ENCODE measurements at regions not wholly inside any gene's neighbourhood (a gene's known extent, or its start where the extent isn't known, plus 50 kb on each side); places are given as distances from the start of the nearest gene placed in this dataset.
"Not testable (repeated sequence)": the region's sequence is repeated elsewhere in the genome, so short reads cannot be mapped to it uniquely, and the experiment has no call there.

- DNase-seq (ENCODE audit: low read depth in 2 of 2): no peak
Measured at GRCh38 chr6:28768187-28768913, 155.4 kb downstream of the TRIM27 start.

GRCh38 chr6:28769626-28770402 is 154.0 kb downstream of the TRIM27 start:
- DNase-seq (ENCODE audit: low read depth in 2 of 2): no peak

GRCh38 chr6:28770732-28771131 is 153.1 kb downstream of the TRIM27 start:
- DNase-seq (ENCODE audit: low read depth in 2 of 2): no peak

- no peak for DNase-seq (ENCODE audit: low read depth in 2 of 2)
Measured at GRCh38 chr6:28771401-28772267, 152.2 kb downstream of the TRIM27 start.

DNA sequence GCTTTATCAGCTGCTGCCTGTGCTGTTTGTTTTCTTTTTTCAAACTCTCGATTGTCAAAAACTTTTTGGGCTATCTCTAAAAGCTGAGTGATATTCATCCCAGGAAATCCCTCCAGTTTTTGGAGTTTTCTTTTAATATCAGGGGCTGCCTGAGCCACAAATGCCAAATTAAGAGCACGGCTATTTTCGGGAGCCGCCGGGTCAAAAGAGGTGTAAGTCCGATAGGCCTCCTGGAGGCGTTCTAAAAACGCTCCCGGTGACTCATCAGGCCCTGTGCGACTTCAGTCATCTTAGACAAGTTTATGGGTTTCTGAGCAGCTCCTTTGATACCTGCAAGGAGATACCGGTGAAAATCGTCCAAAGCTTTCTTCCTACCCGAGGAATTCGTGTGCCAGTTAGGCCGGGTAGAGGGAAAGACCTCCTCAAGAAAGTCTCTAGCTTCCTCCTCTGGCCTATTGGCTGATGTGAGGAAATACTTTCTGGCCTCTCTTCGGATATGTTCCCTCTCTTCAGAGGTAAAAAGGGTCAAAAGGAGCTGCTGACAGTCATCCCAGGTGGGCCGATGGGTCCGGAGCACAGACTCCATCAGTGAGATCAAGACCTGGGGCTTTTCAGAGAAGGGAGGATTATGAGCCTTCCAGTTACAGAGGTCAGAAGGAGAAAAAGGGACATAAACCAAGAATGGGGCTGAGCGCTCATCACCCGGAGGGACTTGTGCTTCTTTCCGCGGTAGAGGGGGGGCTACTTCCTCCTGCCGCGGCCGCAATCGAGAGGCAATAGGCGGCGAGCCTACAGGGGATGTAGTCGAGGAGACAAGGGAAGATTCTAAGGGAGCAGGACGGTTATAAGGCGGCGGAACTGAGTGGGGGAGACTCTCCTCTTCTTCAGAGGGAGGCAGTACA is 151.1 kb downstream of the TRIM27 start:
- no peak for DNase-seq (ENCODE audit: low read depth in 2 of 2)

GRCh38 chr6:28774292-28775051 is 149.3 kb downstream of the TRIM27 start:
- no peak for DNase-seq (ENCODE audit: low read depth in 2 of 2)

GRCh38 chr6:28775052-28775376 is 148.8 kb downstream of the TRIM27 start:
- no peak for DNase-seq (ENCODE audit: low read depth in 2 of 2)

DNA sequence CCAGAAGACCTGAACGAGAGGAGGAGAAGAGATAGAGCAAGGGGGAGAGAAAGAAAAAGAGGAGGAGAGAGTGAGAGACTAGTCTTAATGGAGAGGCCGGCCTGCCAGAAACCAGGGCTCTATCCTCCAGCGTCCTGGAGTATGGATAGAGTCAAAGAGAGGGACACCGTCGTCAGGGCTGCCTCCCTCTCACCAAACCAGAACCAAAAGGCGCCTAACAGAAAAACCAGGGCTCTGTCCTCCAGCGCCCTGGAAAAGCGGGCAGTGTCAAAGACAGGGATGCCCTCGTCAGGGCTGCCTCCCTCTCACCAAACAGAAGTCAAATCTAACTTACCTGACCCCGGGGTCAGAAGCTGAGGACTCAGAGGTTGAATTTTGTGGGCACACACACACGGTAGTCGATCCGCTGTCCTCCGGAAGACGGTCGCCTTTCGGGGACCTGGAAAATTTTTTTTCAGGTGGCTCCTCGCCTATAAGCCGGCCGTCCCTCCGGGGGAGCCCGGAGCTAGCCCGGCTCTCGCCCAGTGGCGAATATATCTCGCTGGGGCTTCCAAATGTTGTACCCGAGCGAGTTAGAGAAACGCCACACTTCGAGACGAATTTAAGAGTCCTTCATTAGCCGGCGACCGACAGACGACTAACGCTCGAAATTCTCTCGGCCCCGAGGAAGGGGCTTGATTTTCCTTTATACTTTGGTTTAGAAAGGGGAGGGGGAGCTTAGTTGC is 148.2 kb downstream of the TRIM27 start:
- DNase-seq (ENCODE audit: low read depth in 2 of 2): no peak

- no peak for DNase-seq (ENCODE audit: low read depth in 2 of 2)
Measured at GRCh38 chr6:28776269-28777146, 147.3 kb downstream of the TRIM27 start.

GRCh38 chr6:28777147-28777461 is 146.7 kb downstream of the TRIM27 start:
- DNase-seq (ENCODE audit: low read depth in 2 of 2): no peak

- DNase-seq (ENCODE audit: low read depth in 2 of 2): no peak
Measured at GRCh38 chr6:28782113-28782673, 141.6 kb downstream of the TRIM27 start.

DNA sequence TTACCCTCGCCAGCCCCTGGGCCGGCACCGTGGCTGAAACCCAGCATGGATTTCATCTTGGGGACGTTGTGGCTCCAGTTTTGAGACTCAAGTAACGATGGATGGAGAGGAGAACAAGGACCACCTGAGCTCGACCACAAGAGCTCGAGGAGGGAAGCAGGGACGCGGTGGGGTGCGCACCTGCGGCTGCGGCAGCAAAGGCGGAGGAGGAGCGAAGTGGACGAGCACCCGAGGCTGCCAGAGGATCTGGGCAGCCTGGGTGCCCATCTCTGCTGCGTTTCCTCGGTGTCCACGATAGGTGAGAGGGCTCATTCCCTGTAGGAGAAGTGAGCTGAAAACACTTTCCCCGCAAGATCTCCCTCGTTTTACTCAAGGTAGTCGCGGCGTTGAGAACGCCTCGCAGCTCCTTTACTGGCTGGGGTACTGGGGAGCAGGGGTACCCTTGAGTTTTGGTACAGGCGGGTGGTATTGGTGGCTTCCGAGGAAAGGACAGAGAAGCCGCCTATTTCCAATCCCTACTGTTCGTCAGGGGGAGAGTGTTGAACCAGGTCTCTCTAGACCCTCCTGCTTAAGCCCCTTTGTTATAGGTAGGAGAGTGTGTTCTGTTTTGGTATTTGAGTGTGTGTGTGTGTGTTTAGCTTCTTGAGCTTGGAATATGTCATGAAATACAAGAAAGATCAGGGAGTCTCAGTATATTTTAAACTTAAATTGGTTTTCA is 137.7 kb downstream of the TRIM27 start:
- no peak for DNase-seq (ENCODE audit: low read depth in 2 of 2)

DNA sequence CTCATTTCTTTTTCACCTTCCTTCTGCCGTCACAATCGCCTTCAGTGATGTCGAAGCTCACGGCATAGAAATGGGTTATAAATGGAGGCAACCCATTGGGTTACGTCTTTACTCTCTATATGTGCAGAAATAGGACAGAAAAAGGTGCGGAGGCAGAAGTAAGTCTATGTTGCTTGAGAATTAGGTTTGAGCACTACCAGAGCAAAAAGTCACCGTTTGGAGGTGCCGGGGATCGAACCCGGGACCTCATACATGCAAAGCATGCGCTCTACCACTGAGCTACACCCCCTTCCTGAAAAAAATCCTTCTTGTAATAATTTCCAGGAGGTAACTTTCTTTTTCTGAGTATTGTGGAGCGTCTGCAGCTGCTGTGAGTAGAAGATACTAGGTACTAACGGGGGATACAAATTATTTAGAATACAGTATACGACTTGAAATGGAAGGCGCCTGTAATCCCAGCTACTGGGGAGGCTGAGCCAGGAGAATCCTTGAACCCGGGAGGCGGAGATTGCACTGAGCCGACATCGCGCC is 134.2 kb downstream of the TRIM27 start:
- no peak for DNase-seq (ENCODE audit: low read depth in 2 of 2)

DNA sequence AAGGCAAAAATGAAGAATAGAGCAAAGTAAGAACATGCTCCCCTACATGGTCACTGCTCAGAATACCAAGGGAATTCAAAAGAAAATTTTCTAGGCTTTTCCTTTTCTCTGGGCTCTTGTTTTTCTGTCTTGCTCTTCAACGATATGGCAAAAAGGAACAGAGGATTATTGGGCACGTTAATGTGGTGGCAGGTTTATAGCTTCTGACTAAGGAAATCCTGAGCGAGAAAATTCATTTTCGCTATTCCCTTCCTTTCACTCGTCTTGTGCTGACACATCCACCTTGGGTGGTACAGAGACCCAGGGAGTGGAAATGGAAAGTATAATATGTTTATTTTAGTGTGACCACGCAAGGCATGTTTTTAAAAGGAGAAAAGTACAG is 132.8 kb downstream of the TRIM27 start:
- no peak for DNase-seq (ENCODE audit: low read depth in 2 of 2)

- DNase-seq (ENCODE audit: low read depth in 2 of 2): no peak
Measured at GRCh38 chr6:28794175-28795002, 129.4 kb downstream of the TRIM27 start.

- DNase-seq (ENCODE audit: low read depth in 2 of 2): not testable (repeated sequence)
Measured at GRCh38 chr6:28800647-28801046, 123.1 kb downstream of the TRIM27 start.

All from stimulated activated CD8-positive, alpha-beta memory T cell treated with anti-CD3 and anti-CD28 coated beads, Interleukin-15, amount 100 ng/mL, for 4 hours (primary cell).